Activated CD8-positive, alpha-beta memory T cell treated with anti-CD3 and anti-CD28 coated beads for 36 hours (primary cell): ENCODE measurements at regions not wholly inside any gene's neighbourhood (a gene's known extent, or its start where the extent isn't known, plus 50 kb on each side); places are given as distances from the start of the nearest gene placed in this dataset.

Experiments
- CTCF ChIA-PET: fragments of 350-600 bp; sonication (Branson Sonifier 250); formaldehyde crosslinking; loops from one replicate; lab custom pipeline; 2021; ENCODE audit warnings: antibody characterized with exemption; lab: Charles Lee
- POLR2A ChIA-PET: fragments of 350-600 bp; sonication (Branson Sonifier 250); formaldehyde crosslinking; loops from one replicate; lab custom pipeline; 2021; ENCODE audit warnings: antibody characterized with exemption; lab: Charles Lee

DNA sequence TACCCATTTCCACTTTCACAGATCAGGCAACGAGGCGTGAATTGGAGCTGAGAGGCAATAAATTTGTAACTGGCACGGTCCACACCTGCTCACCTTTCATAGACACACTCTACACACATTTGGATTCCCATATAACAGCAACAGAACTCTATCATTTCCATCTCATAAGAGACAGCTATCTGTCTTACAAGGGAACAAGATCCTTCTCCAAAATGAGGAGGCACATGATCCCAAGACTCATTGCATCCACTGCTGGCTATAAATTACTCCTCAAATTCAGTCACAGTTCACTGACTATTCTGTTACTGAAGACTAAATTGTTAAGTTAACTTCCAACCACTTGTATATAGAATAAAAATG lies 342.8 kb downstream of the MATN1 start:
- POLR2A ChIA-PET = no interaction called here
- CTCF ChIA-PET = interaction anchor here (0.8 to 1.6 kb wide), 6 partner anchors 9 to 588 kb away, joined by 3 to 6 read pairs (median 3); no protein-coding TSS in a partner anchor

DNA sequence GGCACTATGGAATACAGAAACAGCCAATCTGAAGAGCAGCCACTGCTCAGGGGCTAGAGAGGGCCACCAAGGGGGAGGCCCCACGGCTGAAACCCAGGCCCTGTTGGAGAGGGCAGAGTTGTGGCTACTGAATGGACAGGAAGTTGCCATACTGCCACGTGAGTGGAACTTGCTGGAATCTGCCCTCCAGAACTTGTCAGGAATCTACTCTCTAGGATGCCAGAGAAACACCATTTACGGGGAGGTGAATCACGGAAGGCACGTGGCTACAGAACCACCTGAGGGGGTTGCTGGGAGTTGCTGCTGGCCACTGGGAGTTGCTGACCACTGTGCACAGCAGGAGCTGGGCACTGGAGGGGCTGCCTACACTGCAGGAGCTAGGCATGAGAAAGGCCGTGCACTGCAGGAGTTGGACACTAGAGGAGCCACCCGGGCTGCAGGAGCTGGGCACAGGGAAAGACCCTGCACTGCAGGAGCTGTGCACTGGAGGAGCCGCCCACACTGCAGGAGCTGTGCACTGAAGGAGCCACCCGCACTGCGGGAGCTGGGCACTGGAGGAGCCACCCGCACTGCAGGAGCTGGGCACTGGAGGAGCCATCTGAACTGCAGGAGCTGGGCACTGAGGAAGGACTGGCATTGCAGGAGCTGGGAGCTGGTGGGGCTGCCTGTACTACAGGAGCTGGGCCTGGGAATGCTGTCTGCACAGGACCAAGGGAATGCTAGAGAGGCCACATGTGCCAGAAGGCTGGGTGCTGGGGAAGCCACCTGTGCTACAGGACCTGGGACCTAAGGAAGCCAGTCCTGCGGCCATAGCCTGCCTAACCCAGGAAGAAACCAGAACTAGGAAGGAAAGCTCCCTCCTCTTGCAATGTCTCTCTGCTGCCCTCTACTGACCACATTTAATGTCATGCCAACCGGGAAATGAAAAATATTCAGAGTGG lies 343.4 kb downstream of the MATN1 start:
- POLR2A ChIA-PET = no interaction called here
- CTCF ChIA-PET = interaction anchor here (0.8 to 1.6 kb wide), 6 partner anchors 10 to 587 kb away, joined by 3 to 6 read pairs (median 3); no protein-coding TSS in a partner anchor

DNA sequence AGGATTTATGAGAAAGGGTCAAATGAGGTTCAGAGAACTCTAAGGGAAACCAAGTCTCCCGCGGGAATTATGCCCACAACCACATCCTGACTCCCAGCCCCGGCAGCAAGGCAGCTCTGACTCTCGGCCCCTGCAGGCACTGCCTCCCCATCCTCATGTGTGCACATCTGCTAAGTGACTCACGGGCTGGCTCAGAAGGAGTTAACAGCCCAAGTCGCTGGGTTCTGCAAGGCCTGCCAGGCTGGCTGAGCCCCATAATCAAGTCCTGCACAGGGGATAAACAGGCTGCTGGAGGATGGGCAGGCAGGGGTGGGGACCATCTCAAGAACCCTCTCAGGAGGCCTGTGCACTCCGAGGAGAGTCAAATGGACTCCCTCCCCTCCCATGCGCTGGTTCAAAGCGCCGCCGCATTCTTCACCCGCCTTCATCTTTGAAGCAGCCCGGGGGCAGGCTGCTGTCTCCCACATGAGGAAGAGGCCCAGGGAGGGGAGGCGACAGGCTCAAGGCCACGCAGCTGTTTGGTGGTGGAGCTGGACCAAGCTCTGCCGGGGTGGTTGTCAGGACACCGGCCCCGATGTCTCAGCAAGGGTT lies 344.3 kb downstream of the MATN1 start:
- ChIA-PET CTCF (no interaction called here), POLR2A (no interaction called here)

DNA sequence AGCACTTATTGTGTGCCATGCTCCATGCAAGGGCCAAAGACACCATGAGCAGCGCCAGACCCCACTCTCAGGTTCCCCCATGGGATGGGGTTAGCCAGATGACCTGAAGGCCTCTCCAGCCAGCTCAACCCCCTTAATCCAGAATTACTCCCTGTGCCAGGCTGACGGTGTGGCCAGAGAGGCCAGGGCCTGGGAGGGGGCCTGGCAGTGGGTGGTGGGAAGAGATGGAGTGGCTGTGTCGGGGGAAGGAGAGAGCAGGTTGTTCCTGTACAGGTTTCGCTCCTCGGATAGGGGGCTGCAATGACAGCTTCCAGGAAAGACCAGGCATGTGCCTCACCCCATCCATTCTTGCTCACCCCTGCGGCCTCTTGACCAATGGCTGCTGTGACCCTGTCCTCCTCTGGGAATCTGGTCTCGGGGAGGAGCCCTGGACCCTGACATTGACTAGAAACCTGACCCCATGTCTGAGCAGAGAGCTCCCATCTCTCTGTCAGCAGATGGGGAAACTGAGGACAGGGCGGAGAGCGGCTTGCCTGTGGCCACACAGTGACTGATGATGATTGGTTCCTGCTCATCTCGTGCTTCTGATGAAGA lies 345.3 kb downstream of the MATN1 start:
- CTCF ChIA-PET = no interaction called here
- POLR2A ChIA-PET = no interaction called here

DNA sequence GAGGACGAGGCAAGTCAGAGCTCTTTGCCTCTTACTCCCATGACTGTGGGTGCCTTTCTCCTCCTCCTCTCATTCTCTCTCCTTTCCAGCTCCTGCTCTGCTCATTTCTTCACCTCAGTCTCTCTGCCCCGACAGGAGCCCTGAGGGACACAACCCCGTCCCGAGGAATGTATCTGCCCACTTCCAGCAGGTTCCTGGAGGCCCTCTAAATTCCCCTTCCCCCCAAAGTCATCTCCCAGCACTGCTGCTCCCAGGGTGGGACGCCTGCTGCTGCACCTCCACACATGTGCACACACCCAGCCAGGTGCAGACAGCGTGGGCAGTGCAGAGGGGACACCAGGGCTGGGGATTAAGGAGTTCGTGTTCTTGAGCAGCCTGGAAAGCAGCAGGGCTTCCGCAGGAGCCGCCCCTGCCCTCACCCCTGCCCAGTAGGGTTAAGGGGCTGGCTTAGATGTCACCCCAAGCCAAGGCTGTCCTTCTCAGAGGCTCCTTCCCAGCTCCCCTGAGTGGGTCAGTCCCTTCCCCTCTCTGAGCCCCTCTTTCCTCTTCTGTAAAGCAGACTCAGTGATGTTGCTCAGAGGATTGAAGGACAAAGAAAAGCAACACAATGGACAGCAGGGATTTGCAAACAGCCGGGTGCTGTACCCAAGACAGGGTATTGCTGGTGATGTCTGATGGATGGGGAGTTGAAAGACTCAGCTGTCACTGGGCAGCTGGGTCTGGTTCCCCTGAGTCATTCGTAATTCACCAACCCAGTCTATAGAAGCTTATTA lies 346.0 kb downstream of the MATN1 start:
- CTCF ChIA-PET = no interaction called here
- POLR2A ChIA-PET = no interaction called here

DNA sequence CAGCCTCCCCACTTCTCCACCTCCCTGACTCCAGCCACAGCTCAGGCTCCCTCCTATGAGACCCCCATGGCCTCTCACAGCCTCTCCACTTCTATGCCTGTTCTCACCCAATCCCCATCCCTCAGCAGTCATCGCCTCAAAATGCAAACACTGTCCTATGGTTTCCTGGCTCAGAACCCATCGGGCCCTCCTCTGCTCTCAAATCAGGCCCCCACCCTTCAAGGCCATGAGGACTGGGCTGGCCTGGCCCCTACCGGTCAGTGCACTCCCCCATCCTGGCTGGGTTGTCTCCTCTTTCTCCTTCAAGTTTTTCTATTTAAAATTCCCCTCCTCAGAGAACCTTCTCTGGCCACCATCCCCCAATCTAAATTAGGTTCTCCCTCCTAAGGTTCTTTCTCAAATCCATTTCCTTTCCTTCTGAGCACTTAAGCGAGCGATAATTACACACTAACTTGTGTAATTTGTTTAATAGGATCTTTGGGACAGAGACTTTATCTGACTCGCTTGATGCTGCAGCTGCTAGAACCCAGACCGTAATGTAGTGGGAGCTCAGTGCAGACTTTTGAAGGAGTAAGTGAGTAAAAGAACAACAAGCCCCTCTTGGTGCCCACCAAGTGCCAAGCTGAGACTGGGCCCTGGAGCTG lies 347.2 kb downstream of the MATN1 start:
- POLR2A ChIA-PET = no interaction called here
- CTCF ChIA-PET = no interaction called here

DNA sequence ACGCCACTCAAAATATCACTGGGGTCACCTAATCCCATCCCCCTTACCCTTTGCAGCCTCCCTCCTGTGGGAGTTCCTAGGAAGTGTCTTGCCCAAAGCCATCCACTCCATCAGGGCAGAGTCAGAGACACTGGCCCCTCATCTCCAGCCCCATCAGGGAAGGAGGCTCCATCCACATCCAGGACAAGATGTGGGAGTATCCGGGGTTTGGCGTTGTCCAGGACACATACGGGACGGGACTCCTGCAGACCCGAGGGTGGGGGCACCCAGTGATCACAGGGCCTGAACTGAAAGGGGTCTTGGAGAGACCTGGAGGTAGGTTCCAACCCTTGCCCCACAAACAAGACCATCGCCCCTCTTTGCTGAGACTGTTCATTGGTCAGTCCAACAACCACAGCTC lies 348.2 kb downstream of the MATN1 start:
- CTCF ChIA-PET = no interaction called here

DNA sequence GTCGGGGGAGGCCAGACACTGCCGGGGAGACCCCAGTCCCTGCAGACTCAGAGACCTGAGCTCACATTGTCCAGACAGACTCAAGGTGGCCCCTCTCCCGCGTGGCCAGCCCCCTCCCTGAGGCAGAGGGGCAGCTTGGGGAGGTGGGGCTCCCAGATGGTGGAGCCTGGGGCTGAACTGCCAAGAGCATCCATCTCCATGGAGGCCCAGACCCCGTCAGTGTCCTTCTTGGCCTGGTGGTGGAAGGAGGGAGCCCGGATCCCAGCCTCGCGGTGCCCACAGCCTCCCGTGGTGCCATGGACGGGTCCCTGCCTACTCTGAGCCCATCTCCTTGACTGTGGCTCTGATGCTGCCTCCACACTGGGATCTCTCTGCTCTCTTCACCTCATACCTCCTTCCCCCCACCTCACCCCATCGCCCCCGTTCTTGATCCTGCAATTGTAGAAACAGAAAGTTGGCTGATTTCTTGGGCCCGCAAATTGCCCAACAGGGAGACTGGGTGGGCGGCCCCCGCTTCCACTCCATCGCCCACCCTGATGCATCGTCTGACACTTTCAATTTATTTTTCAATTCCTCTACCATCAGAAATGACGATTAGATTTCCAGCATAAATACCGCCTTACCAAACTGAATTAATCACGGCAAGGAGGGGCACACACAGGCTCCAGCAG lies 348.9 kb downstream of the MATN1 start:
- ChIA-PET CTCF (no interaction called here), POLR2A (no interaction called here)

More for the DNA sequence above, 348.2 kb downstream of the MATN1 start:
- POLR2A ChIA-PET = no interaction called here

DNA sequence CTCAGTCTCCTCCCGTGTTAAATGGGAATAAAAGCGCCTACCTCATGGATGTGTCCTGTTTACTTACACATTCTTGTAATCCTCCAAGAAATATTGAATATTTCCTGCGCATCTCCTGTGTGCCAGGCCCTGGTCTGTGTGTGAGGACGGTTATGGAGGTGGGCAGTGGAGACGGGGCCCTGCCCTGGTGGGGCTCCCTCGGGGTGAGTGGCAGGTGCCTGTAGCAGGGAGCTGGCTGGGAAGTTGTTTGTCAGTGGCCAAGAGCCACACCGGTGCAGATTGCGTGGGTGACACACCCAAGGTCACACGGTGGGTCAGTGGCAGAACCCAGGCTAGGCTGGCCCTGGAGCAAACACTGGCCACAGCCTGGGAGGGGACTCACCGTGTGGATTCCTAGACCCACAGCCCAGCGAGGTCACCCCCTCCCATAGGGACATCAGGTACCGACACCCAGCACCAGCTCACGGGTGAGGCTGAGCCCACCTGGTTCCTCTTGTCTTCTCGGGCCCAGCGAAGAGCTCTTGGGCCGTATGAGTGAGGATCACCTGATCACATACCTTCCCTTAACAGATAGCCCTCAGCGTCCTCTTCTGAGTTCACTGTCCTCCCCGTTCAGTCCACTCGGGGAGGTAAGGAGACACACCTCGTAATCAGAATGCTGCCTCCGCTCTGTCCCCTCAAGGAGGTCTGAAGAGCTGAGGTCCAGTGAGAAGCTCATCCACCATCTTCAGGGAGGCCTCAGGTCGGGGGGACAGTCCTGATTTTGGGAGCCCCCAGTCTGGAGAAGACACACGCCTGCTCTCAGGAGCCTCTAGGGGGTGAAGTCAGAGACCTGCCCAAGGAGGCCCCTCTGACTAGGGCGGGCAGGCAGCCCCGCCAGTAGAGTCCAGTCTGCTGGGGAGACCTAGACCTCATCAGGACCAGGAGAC lies 349.6 kb downstream of the MATN1 start:
- ChIA-PET POLR2A (no interaction called here), CTCF (interaction anchor here (0.6 kb wide), 1 partner anchor 122 kb away, joined by 4 read pairs; no protein-coding TSS in a partner anchor)

DNA sequence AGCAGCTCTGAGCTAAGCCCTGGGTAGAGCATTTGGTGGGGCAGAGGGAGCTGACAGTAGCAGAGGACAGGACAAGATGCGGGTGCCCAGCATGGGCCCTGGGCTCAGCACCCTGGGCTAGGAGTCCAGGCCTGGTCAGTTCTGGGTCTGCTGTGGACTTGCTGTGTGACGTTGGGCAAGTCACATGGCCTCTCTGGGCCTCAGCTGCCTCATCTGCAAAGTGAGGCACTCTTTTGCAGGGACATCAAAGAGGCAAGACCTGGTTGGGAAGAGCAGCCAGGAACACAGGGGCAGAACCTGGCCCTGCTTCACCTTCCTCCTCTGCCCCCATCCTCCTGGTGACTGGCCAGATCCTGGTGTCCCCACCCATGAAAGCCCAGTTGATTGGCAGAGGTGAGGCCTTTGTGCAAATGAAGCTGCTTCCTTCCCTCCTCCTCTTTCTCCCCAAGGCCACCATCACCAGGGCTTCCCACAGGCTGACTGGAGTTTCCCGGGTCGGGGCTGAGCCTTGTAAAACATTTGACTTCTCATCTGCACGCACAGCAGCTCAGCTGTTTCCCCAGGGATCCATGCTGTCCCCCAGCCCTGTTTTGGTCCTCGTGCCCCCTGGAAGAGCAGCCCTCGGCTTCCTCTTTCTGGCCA lies 350.5 kb downstream of the MATN1 start:
- ChIA-PET POLR2A (no interaction called here), CTCF (no interaction called here)

DNA sequence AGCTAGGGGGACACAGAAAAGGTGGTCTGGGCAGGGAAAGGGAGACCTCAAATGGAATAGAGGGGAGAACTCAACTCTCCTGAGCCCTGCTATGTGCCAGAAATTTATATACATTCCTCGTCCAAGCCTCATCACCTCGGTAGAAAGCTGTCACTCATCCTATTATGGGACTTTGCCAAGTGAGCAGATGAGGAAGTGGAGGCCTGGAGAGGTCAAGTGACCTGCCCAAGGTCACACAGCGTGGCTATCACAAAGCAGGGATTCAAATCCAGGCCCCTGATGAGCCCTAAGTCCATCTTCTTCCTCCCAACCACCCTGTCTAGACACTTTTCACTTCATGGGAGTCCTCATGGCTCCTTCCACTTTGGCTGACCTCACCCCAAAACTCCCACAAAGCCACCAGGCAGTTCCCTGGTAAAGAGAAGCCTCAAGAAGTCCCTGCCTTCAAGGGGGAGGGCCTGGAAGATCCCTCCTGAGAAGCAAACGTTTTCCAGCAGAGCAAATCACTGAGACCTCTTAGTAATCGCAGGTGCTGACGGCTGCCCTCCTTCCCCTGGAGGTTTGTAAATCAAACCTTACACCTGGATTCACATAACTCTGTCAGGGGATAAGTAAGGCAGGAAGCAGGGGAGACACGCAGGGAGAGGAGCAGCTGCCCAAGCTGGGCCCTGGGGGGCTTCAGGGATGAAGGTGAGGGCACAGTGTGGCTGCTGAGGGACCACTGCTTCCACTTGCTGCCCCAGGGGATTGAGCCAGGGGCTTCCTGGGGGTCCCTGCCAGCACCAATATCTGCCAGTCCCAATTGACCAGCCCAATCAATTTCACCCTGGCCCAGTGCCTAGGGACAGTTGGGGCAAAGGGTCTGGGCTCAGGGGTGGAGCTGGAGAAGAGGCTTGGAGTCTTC lies 351.2 kb downstream of the MATN1 start:
- ChIA-PET CTCF (no interaction called here), POLR2A (no interaction called here)

DNA sequence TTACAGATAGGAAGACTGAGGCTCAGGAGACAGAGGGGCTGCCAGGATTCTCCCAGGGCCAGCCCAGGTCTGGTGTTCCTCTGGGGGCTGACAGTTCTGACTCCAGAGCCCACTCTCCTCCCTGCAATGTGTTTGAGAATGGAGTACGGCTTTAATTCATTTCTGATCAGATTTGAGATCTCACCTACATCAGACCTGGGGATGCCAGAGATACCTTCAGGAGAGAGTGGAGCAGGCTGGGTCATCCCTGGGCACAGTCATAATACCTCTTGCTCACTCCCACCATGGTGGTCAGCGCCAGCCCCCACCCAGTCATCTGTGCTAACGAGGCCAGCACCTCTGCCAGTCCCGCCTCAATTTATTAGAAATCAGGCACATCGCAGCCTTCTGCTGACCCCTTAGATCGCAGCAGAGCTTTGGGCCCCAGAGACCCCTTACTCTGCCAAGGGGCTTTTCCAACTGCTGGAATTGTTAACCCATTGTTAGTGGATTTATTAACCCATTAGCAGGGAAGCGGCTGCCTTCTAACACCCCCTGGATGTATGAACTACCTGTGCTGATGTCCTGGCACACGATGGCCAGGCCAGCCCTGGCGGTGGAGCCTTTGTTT lies 352.1 kb downstream of the MATN1 start:
- POLR2A ChIA-PET = no interaction called here
- CTCF ChIA-PET = no interaction called here

DNA sequence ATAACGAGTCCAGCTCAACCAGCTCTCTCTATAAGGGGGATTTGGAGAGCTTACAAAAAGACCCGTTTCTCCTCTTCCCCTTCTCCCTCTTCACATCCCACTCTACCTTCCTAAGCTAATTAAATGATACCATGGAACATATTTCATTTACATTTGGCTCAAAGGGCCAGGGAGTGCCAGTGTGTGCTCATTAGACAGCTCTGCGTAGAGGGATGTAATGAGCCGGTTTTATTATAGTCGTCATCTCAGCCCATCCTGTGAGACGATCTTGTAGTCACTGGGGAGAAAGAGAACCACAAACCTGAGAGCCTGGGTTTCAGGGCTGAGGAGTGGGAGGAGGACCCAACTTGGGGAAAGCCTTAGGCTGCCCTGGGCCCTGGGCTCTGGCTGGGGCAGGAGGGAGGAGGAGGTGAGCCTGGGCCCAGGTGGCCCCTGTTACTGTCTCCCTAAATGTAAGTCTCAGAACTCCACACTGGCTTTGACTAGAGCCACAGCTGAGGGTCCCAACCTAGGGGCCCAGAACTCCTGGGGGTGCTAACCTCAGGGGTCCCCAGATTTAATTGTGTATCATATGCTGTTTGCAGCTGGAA lies 354.6 kb downstream of the MATN1 start:
- ChIA-PET CTCF (no interaction called here), POLR2A (no interaction called here)

DNA sequence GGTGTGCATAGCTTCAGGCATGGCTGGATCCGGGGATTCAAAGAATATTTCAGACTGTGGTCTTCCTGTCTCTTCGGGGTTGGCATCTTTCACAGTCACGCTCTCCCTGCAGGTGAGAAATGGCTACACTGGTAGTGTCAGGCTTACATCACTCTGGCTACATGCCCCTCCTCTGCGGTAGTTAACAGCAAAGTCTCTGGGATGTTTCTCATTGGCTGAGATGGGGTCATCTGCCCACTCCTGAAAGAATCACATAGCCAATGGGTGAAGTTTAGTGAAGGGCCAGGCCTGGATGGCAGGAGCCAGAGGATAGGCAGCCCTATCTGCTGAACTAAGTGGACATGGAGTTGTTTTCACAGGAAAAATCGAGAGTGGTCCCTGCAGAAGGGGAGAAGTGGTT lies 356.5 kb downstream of the MATN1 start:
- POLR2A ChIA-PET = no interaction called here
- CTCF ChIA-PET = no interaction called here

DNA sequence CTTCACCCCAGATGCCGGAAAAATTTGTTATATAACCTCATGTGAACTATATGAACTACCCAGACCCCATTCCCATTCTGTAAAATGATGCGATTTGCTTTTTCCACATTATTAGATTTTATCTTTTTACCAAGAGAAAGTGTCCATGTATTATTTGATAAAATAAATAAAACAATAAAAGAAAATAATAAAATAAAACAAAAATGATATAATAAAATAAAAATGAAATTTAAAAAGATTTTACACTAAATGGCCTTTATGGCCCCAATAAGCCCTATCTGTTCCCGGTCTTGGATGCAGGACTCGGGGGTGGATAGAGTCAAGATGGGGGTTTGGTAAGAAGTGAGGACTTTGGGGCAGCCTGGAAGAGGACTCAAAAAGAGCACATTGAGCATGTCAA lies 357.2 kb downstream of the MATN1 start:
- ChIA-PET POLR2A (no interaction called here), CTCF (interaction anchor here (0.9 kb wide), 1 partner anchor 14 kb away, joined by 5 read pairs; no protein-coding TSS in a partner anchor)
